ENCODE measurements at regions not wholly inside any gene's neighbourhood (a gene's known extent, or its start where the extent isn't known, plus 50 kb on each side); places are given as distances from the start of the nearest gene placed in this dataset.

GRCh38 chr14:101408077-101408831, 153.0 kb upstream of the DIO3 start:
- TF ChIP-seq, protein P1, sequence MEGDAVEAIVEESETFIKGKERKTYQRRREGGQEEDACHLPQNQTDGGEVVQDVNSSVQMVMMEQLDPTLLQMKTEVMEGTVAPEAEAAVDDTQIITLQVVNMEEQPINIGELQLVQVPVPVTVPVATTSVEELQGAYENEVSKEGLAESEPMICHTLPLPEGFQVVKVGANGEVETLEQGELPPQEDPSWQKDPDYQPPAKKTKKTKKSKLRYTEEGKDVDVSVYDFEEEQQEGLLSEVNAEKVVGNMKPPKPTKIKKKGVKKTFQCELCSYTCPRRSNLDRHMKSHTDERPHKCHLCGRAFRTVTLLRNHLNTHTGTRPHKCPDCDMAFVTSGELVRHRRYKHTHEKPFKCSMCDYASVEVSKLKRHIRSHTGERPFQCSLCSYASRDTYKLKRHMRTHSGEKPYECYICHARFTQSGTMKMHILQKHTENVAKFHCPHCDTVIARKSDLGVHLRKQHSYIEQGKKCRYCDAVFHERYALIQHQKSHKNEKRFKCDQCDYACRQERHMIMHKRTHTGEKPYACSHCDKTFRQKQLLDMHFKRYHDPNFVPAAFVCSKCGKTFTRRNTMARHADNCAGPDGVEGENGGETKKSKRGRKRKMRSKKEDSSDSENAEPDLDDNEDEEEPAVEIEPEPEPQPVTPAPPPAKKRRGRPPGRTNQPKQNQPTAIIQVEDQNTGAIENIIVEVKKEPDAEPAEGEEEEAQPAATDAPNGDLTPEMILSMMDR (IDR thresholded peaks at IDR 0.05; ENCODE audit: low read length) = no peak
- TF ChIP-seq EZH2 (optimal IDR thresholded peaks at IDR 0.05; ENCODE audit: low read depth, low read length) = no peak
- no peak for TF ChIP-seq EZH2phosphoT487 (IDR thresholded peaks at IDR 0.05; ENCODE audit: low read length)

Data from MM.1S (cell line).